Stimulated activated naive CD8-positive, alpha-beta T cell treated with anti-CD3 and anti-CD28 coated beads, Interleukin-15, Interleukin-2, amounts not matched to agents 100 ng/mL and 50 ng/mL, for 24 hours (primary cell): ENCODE measurements at regions not wholly inside any gene's neighbourhood (a gene's known extent, or its start where the extent isn't known, plus 50 kb on each side); places are given as distances from the start of the nearest gene placed in this dataset.
"Not testable (repeated sequence)": the region's sequence is repeated elsewhere in the genome, so short reads cannot be mapped to it uniquely, and the experiment has no call there.

Source experiments
- H3K27ac Mint-ChIP-seq: one replicate; pipeline ENCODE4 v1.8.0; 2021; ENCODE audit warnings: mild to moderate bottlenecking, mixed read lengths
- H3K27me3 Mint-ChIP-seq: one replicate; pipeline ENCODE4 v1.8.0; 2021; ENCODE audit warnings: mixed read lengths
- H3K36me3 Mint-ChIP-seq: one replicate; pipeline ENCODE4 v1.8.0; 2021; ENCODE audit warnings: low read depth, mixed read lengths
- H3K4me1 Mint-ChIP-seq: one replicate; pipeline ENCODE4 v1.8.0; 2021; ENCODE audit warnings: low read depth, mixed read lengths
- H3K4me3 Mint-ChIP-seq: one replicate; pipeline ENCODE4 v1.8.0; 2021; ENCODE audit warnings: mild to moderate bottlenecking, mixed read lengths
- H3K9me3 Mint-ChIP-seq: one replicate; pipeline ENCODE4 v1.8.0; 2021; ENCODE audit warnings: mixed read lengths

DNA sequence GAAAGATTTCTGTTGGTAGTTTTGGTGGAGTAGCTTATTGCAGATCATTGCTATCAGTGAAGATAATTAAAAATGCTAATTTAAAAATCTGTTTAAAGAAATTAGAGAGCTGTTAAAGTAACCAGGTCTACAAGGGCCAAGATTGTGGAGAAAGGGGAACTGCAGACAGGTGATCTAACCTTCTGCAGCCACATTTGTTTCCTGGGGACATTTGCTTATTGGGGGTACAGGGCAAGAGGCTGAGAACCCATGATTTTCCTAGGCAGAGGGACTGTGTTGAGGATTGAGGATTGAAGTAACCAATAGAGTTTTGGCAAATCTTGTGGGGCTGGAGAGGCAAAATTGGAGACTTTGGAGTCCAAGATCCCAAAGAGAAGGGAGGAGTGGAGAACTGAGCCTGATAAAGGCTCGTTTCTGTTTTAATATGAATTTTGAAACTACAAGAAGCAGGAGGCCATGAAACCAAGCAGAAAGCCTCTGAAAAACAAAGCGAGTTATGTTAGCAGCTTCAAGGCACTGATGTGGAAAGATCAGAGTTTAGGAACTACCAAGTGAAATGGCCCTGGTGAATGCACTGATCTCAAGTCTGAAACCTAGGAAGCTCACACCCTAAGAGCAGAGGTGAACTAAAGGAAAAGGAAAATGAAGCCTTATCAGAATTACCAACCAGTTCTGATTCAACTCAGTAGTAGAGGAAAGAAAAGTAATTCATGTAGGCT is 219.8 kb upstream of the C9orf72 start:
- Mint-ChIP-seq H3K36me3 (no peaks in the 10 kb centered on the region), H3K4me3 (no peak overlapping the region), H3K27ac (no peak overlapping the region), H3K27me3 (peaks cover 8% of the 10 kb centered on the region), H3K9me3 (peaks cover 8% of the 10 kb centered on the region), H3K4me1 (no peaks in the 10 kb centered on the region)

DNA sequence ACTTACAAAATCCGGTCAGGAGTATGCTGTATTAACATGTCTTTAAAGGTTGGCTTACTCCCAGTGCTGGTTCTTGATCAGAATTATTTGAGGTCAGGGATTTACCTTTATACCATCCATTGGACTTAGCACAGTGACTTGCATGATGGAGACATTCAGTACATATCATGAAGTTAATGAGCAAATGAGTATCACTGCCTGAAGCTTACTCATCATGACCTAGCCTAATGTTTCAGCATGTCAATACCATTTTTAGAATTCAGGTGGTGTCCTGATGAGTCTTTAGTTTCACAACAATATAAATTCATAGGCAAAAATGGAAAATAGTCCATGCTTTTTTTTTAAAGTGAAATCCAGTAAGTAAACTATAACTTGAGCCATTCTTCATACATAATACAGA is 226.0 kb upstream of the C9orf72 start:
- H3K36me3 Mint-ChIP-seq: no peaks in the 10 kb centered on the region
- H3K27ac Mint-ChIP-seq: no peak overlapping the region

DNA sequence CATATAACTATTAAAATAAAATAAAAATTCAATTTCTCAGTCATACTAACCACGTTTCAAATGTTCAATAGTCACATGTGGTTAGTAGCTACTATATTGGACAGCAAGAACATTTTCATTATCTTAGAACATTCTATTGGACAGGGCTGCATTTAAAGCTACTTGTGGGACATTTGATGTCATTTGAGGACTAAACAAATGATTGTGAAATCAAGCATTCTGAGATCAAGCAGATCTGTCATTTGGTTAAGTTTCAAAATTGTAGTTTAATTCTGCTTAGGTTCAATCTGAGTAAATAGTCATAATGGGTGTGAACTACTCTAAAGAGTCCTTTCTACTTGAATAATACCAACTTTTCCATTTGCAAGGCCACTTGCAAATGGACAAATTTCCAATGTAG is 226.9 kb upstream of the C9orf72 start:
- peaks cover 4% of the 10 kb centered on the region for H3K9me3 Mint-ChIP-seq
- H3K4me3 Mint-ChIP-seq: no peak overlapping the region
- peaks cover 5% of the 10 kb centered on the region for H3K27me3 Mint-ChIP-seq
- H3K4me1 Mint-ChIP-seq: no peaks in the 10 kb centered on the region
- no peaks in the 10 kb centered on the region for H3K36me3 Mint-ChIP-seq
- no peak overlapping the region for H3K27ac Mint-ChIP-seq

More for the DNA sequence above, 226.0 kb upstream of the C9orf72 start:
- peaks cover 5% of the 10 kb centered on the region for H3K27me3 Mint-ChIP-seq
- H3K4me3 Mint-ChIP-seq: no peak overlapping the region
- no peaks in the 10 kb centered on the region for H3K4me1 Mint-ChIP-seq
- H3K9me3 Mint-ChIP-seq: peaks cover 7% of the 10 kb centered on the region

DNA sequence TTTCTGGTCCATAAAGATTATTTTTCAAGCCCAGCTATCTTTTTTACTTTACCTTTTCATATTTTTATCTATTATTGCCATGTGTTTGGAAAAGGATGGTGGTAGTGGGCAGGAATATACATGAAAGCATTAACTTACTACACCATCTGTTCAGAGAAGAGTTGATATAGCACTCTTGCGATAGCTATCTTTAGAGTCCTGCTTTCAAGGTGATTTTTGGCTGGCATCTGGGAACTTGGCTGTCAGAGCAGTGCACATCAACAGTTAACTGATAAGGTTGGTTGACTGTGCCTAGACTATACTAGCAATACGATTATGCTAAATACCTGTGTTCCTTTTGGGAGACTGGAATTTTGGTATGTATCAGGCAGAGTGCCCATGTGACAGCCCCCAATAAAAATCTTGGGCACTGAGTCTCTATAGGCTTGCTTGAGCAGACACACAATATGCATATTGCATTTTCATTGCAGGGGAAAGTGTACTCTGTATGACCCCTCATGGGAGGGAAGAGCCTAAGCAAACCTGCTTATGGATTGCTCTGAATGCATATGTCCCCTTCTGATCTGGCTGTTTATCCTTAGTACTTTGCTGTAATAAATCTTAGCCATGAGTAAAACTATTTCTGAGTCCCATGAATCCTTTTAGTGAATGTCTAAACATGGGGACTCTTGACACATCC is 227.6 kb upstream of the C9orf72 start:
- H3K4me3 Mint-ChIP-seq: no peak overlapping the region
- peaks cover 4% of the 10 kb centered on the region for H3K9me3 Mint-ChIP-seq
- no peak overlapping the region for H3K27ac Mint-ChIP-seq
- no peaks in the 10 kb centered on the region for H3K4me1 Mint-ChIP-seq
- peaks cover 5% of the 10 kb centered on the region for H3K27me3 Mint-ChIP-seq
- no peaks in the 10 kb centered on the region for H3K36me3 Mint-ChIP-seq

DNA sequence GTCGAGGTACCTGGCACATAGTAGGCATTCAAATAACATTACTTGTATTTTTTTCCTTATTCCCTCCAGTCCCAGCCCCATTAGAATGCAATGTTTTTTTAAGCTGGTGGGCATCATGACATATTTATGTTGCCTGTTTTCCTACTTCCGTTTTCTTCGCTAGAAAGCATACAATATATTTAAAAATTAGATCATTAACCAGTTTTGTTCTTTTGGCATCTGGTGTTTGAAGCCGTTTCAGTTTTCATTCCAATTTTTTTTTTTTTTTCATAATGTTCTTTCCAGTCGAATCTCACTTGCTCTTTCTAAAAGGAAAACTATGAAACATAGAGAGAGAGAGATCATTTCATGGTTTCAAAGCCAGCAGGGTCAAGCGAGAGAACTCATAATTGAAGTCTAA is 228.3 kb upstream of the C9orf72 start:
- no peaks in the 10 kb centered on the region for H3K9me3 Mint-ChIP-seq
- no peak overlapping the region for H3K4me3 Mint-ChIP-seq
- H3K4me1 Mint-ChIP-seq: no peaks in the 10 kb centered on the region
- peaks cover 5% of the 10 kb centered on the region for H3K27me3 Mint-ChIP-seq
- no peak overlapping the region for H3K27ac Mint-ChIP-seq
- no peaks in the 10 kb centered on the region for H3K36me3 Mint-ChIP-seq

DNA sequence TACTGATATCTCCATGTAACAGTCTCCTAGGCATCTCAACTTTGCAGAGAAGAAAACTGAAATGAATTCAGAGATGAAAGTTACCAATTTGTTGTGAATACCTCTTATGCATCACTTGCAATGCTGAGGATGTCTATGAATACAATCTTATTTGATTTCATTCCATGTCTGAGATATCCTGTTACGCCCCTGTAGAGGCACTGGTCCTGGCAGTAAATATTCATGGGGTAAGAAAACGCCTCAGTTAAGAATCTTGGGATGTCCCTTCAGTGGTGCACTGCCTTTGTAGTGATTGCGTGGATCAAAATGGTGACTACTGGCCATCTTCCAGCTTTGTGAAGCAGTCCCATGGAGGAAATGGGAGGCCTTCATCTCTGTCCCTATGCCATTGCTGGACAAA is 229.1 kb upstream of the C9orf72 start:
- peaks cover 5% of the 10 kb centered on the region for H3K27me3 Mint-ChIP-seq
- no peaks in the 10 kb centered on the region for H3K36me3 Mint-ChIP-seq
- H3K4me3 Mint-ChIP-seq: no peak overlapping the region
- H3K9me3 Mint-ChIP-seq: no peaks in the 10 kb centered on the region
- no peaks in the 10 kb centered on the region for H3K4me1 Mint-ChIP-seq
- no peak overlapping the region for H3K27ac Mint-ChIP-seq

DNA sequence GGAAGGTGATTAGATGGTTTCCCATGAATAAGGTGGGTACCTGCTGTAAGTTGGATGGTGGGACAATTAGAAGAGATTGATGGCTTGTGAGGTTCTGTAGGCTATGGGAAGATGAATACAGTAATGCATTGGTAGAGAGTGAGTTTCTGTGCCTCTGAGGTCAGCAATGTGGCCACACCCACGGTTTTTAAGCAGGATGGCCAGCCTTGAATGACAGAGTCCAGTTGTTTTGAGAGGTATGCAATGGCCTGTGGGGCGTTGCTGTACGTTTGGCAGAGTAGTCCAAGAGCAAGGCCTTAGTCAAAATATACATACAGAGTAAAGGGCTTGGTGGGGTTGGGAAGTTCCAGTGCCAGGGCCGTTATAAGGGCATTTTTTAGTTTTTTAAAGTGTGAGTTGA is 235.6 kb upstream of the C9orf72 start:
- Mint-ChIP-seq H3K4me3 (no peak overlapping the region), H3K36me3 (no peaks in the 10 kb centered on the region), H3K9me3 (no peaks in the 10 kb centered on the region), H3K27ac (no peak overlapping the region), H3K27me3 (no peaks in the 10 kb centered on the region), H3K4me1 (no peaks in the 10 kb centered on the region)

DNA sequence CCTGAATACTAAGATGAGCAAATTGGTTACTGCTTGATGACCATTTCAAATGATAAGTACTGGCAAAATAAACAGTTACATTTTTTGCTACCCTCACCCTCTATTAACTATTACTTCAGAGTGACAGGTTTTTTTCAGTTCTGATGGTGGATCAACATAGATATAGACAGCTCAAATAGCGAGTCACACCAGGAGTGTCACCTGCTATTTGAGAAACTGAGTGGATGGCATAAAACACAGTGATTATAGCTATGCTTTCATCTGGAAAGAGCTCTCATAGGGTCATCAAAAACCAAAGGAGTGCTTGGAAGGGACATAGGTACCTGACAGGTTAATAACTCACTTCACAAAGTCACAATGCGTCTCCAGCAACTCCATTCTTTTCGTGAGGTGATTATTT is 244.5 kb upstream of the C9orf72 start:
- Mint-ChIP-seq H3K9me3 (no peaks in the 10 kb centered on the region), H3K36me3 (no peaks in the 10 kb centered on the region), H3K27me3 (no peaks in the 10 kb centered on the region), H3K27ac (no peak overlapping the region), H3K4me3 (no peak overlapping the region), H3K4me1 (no peaks in the 10 kb centered on the region)

DNA sequence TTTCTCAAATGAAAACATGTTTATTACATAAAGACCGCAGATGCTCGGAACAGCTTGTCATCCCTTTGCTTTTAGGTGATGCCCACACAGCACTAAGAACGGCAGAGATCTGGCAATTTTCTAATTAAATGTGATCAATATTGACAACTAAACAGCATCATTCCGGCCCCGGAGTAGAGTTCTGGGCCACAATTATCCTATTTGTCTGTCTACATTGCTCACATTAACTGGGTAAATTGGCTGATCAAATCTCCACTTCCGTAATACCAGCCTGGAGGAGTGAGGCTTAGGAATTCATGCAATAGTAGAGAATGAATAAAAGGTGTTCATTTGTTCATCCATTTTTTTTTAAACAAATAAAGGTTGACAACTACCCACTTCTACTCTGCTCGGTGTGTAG is 245.1 kb upstream of the C9orf72 start:
- no peaks in the 10 kb centered on the region for H3K36me3 Mint-ChIP-seq
- no peak overlapping the region for H3K27ac Mint-ChIP-seq
- H3K4me1 Mint-ChIP-seq: no peaks in the 10 kb centered on the region
- H3K9me3 Mint-ChIP-seq: no peaks in the 10 kb centered on the region
- no peak overlapping the region for H3K4me3 Mint-ChIP-seq
- H3K27me3 Mint-ChIP-seq: no peaks in the 10 kb centered on the region

DNA sequence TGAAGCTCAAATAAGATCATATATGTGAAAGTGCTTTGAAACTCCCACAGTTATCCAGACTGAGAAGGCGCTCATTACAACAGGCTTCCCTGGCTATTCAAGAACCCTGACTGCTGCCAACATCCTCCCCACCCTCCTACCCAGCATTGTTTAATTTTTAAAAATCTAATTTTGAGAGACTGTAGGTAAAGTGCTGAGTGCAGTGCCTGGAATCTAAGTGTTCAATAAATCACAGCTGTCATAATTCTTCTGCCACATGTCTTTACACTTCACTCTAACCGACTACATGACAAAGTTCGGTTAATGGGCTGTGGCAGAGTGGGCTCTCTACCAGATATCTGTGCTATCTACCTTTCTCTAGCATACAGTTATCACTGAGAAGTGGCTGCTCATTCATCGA is 255.6 kb upstream of the C9orf72 start:
- no peak overlapping the region for H3K27ac Mint-ChIP-seq
- peaks cover under 1% of the 10 kb centered on the region for H3K27me3 Mint-ChIP-seq
- no peak overlapping the region for H3K4me3 Mint-ChIP-seq
- H3K36me3 Mint-ChIP-seq: no peaks in the 10 kb centered on the region
- H3K9me3 Mint-ChIP-seq: no peaks in the 10 kb centered on the region
- H3K4me1 Mint-ChIP-seq: no peaks in the 10 kb centered on the region

DNA sequence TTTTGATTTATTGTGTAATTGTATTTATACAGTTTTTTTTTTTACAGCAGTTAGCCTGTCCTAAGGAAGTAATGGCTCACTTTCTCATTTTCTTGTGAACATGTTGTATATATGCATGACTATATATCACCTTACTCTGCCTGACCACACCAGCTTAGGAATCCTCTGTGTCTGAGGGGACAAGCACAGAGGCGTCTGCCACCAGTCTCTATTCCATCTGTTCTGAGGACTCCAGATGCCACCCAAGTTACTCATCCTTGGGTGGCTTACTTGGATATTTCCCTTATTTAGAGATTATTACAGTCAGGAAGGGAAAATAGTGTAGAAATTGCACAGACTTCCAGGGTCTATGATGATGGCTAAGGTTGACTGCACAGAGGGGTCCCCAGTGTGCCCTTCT is 256.3 kb upstream of the C9orf72 start:
- Mint-ChIP-seq H3K27ac (no peak overlapping the region), H3K4me1 (no peaks in the 10 kb centered on the region), H3K9me3 (no peaks in the 10 kb centered on the region), H3K27me3 (peaks cover 8% of the 10 kb centered on the region), H3K4me3 (no peak overlapping the region), H3K36me3 (no peaks in the 10 kb centered on the region)

DNA sequence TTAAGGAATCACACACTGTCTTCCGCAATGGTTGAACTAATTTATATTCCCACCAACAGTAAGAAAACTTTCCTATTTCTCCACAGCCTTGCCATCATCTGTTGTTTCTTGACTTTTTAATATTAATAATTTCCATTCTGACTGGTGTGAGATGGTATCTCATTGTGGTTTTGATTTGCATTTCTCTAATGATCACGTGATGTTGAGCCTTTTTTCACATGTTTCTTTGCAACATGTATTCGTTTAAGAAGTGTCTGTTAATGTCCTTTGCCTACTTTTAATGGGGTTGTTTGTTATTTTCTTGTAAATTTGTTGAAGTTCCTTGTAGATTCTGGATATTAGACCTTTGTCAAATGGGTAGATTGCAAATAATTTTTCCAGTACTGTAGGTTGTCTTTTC is 258.8 kb upstream of the C9orf72 start:
- H3K4me3 Mint-ChIP-seq, H3K9me3 Mint-ChIP-seq, H3K27ac Mint-ChIP-seq, H3K4me1 Mint-ChIP-seq, H3K36me3 Mint-ChIP-seq: not testable (repeated sequence)
- peaks cover 15% of the 10 kb centered on the region for H3K27me3 Mint-ChIP-seq

DNA sequence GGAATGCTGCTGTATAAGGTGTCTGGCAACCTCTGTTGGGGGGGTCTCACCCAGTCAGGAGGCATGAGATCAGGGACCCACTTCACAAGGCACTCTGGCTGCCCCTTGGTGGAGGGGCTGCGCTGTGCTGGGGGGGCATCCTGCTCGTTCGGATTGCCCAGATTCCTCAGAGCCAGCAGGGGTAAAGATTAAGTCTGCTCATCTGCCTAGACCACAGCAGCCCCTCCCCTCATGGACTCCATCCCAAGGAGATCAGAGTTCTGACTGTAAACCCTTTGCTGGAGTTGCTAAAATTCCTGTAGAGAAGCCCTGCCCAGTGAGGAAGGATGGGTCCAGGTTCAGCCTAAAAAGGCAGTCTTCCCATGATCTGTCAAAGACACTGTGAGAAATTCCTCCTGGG is 262.0 kb upstream of the C9orf72 start:
- no peaks in the 10 kb centered on the region for H3K36me3 Mint-ChIP-seq
- H3K27ac Mint-ChIP-seq: no peak overlapping the region
- H3K4me1 Mint-ChIP-seq: no peaks in the 10 kb centered on the region
- H3K9me3 Mint-ChIP-seq: no peaks in the 10 kb centered on the region
- H3K27me3 Mint-ChIP-seq: peaks cover 15% of the 10 kb centered on the region
- H3K4me3 Mint-ChIP-seq: no peak overlapping the region

DNA sequence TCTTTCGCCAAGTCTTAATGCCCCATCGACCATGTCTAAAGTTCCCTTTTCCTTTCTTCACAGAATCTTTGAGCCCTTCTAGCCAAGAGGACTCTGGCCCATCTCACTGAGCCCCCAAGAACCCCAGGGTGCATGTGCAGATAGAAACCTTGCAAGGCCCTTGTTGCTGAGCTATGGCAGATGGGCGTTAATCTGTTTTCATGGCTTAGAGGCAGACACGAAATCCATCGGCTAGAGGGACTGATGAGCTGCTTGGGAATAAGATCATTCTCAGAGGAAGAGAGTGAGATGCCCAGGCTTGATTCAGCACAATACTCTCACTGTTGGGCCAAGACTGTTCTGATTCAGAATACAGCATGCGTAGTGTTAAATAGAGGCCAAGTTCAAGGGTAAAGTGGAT is 262.5 kb upstream of the C9orf72 start:
- Mint-ChIP-seq H3K27me3 (peaks cover 15% of the 10 kb centered on the region), H3K27ac (no peak overlapping the region), H3K4me3 (no peak overlapping the region), H3K9me3 (no peaks in the 10 kb centered on the region), H3K4me1 (no peaks in the 10 kb centered on the region), H3K36me3 (no peaks in the 10 kb centered on the region)

DNA sequence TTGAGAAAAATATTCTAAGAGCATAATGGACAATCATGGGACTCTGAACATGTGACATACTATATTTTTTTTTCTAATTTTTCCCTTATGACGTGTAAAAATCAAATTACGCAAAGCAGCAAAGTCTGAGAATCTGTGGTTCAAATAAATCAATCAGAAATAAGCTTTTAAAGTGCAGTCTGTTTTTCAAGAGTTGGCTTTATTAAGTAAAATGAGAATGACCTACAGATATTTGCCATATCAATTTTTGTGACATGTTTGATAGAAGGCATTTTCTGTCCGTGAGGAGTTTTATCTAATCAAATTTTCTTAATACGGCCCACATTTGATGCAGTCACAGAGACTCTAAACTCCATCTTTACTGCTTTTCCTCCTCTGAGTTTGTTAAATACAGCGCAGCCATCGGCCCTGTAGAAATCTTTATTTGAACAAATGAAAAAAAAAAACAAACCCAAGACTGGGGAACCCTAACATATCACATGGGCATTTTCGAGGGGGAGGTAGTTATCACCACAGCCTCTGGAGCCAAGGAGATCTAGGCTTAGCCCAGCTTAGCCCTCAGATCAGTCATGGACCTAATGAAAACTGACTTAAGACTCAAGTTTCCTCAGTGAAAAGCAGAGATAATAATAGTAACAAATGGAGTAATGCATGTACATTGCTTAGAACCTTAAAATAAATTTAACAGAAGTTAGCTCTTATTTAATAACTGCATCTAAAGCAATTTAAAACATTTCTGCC is 263.6 kb upstream of the C9orf72 start:
- H3K27me3 Mint-ChIP-seq: peaks cover 19% of the 10 kb centered on the region
- H3K27ac Mint-ChIP-seq: no peak overlapping the region
- no peaks in the 10 kb centered on the region for H3K4me1 Mint-ChIP-seq
- no peaks in the 10 kb centered on the region for H3K9me3 Mint-ChIP-seq
- no peak overlapping the region for H3K4me3 Mint-ChIP-seq
- H3K36me3 Mint-ChIP-seq: no peaks in the 10 kb centered on the region
